ENCODE measurements at regions not wholly inside any gene's neighbourhood (a gene's known extent, or its start where the extent isn't known, plus 50 kb on each side); places are given as distances from the start of the nearest gene placed in this dataset.

- TF ChIP-seq ZBTB17 (tag by site-specific recombination; IDR thresholded peaks at IDR 0.05), result peak; percentile 22; the same call in 1 of the 2 replicates
- peak; percentile 56 for TF ChIP-seq ZNF335 (tag by site-specific recombination; conservative IDR thresholded peaks at IDR 0.05)
- no peak for TF ChIP-seq ZNF776 (tag by site-specific recombination; IDR thresholded peaks at IDR 0.05; ENCODE audit: borderline replicate concordance)
- ChIA-PET CTCF (interaction anchor here (1.3 kb wide), 2 partner anchors 14 to 174 kb away, joined by 5 to 7 read pairs; no protein-coding TSS in a partner anchor), POLR2A (no interaction called here)
- no peaks in the 10 kb centered on the region for H3K9me3 ChIP-seq (ENCODE audit: control insufficient read depth, insufficient read depth, low read depth, low read length)
- no peaks in the 10 kb centered on the region for H3K36me3 ChIP-seq (ENCODE audit: control insufficient read depth in 2 of 2, insufficient read depth in 1 of 2, low read length in 2 of 2)
- H3K4me1 ChIP-seq (ENCODE audit: control insufficient read depth, insufficient read depth, low read length), result peaks cover 12% of the 10 kb centered on the region
- peak overlapping the region; percentile 15 for H3K4me3 ChIP-seq (ENCODE audit: low read depth, low read length)
- H3K27ac ChIP-seq (ENCODE audit: extremely low read depth, low read depth, low read length), result peak overlapping the region; percentile 67; the same call in 1 of the 2 replicates
These were observed 93.1 kb downstream of the NCR2 start for GRCh38 chr6:41428336-41428995.

GRCh38 chr6:41428996-41429421 lies 93.6 kb downstream of the NCR2 start:
- ChIA-PET POLR2A (no interaction called here), CTCF (interaction anchor here (0.6 to 2.1 kb wide), 7 partner anchors 13 to 737 kb away, joined by 3 to 7 read pairs (median 5); no protein-coding TSS in a partner anchor)
- no peak overlapping the region for H3K27ac ChIP-seq (ENCODE audit: extremely low read depth, low read depth, low read length)
- no peaks in the 10 kb centered on the region for H3K36me3 ChIP-seq (ENCODE audit: control insufficient read depth in 2 of 2, insufficient read depth in 1 of 2, low read length in 2 of 2)
- no peaks in the 10 kb centered on the region for H3K9me3 ChIP-seq (ENCODE audit: control insufficient read depth, insufficient read depth, low read depth, low read length)
- H3K4me1 ChIP-seq (ENCODE audit: control insufficient read depth, insufficient read depth, low read length), result peaks cover 12% of the 10 kb centered on the region
- TF ChIP-seq ZNF768 (tag by site-specific recombination; IDR thresholded peaks at IDR 0.05), result peak; percentile 91
- TF ChIP-seq, protein P1, sequence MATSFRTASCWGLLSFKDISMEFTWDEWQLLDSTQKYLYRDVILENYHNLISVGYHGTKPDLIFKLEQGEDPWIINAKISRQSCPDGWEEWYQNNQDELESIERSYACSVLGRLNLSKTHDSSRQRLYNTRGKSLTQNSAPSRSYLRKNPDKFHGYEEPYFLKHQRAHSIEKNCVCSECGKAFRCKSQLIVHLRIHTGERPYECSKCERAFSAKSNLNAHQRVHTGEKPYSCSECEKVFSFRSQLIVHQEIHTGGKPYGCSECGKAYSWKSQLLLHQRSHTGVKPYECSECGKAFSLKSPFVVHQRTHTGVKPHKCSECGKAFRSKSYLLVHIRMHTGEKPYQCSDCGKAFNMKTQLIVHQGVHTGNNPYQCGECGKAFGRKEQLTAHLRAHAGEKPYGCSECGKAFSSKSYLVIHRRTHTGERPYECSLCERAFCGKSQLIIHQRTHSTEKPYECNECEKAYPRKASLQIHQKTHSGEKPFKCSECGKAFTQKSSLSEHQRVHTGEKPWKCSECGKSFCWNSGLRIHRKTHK (tag by site-specific recombination; IDR thresholded peaks at IDR 0.05), result no peak
- TF ChIP-seq ZFHX2 (tag by site-specific recombination; conservative IDR thresholded peaks at IDR 0.05), result peak; percentile 30; the same call in 1 of the 2 replicates
- TF ChIP-seq ZBTB17 (tag by site-specific recombination; IDR thresholded peaks at IDR 0.05), result 0 out of 2 replicates have a peak, but pooled peaks have one; percentile 7
- peak; percentile 41; the same call in 1 of the 2 replicates for TF ChIP-seq EGR2 (tag by site-specific recombination; IDR thresholded peaks at IDR 0.05; ENCODE audit: low read depth)
- no peak for TF ChIP-seq ZFP37 (tag by site-specific recombination; IDR thresholded peaks at IDR 0.05)
- H3K4me3 ChIP-seq (ENCODE audit: low read depth, low read length), result no peak overlapping the region

DNA sequence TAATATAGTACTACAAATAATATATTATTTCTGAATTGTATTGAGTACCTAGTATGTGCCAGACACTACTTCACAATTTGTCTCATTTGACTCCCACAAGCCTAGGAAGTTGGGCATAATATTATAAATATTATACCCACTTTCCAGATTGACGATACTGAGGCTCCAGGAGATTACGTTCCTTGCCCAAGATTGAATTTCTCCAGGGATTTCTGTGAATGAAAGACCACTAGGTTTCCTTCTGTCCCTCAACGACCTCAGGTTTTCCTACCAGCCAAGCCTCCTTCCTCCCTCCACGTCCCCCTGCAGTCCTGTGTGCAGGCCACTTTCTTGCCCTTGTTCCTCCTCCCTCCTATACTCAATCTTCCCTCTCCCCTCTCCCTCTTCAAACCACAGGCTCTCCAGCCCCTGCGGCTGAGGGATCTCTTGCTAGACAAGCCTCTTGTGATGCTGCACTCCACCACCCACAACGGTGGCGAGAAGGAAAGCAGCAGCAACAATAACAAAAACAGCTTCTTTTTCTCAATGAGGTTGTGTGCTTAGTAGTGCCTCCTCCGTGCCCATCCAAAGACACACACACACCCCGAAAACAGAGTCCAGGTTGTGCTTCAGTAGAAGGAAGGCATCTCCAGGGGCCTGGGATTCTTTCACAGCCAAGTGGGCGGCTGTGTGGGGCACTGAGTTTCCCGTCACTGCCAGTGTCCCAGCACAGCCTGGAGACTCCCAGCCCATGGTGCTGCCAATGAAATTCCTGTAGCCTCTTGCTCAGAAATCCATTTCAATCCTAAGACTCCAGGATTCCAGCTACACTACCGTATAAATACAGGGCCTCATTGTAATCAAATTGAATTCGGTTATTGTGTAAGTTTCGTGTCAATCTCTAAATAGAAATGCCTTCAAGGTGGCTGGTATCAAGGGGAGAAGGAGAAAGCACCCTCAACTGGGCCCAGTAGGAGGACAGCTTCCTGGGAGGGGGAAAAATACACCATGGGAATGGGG lies 94.4 kb downstream of the NCR2 start:
- POLR2A ChIA-PET, result interaction anchor here (1.7 kb wide), 1 partner anchor 15 kb away, joined by 6 read pairs; no protein-coding TSS in a partner anchor

More for the DNA sequence above, 94.4 kb downstream of the NCR2 start:
- no peaks in the 10 kb centered on the region for H3K36me3 ChIP-seq (ENCODE audit: control insufficient read depth in 2 of 2, insufficient read depth in 1 of 2, low read length in 2 of 2)
- TF ChIP-seq YY2 (tag by site-specific recombination; IDR thresholded peaks at IDR 0.05) (no peak), ZNF560 (tag by site-specific recombination; IDR thresholded peaks at IDR 0.05; ENCODE audit: borderline replicate concordance) (no peak), YY1 (tag by site-specific recombination; IDR thresholded peaks at IDR 0.05) (no peak)
- TF ChIP-seq, protein P2, sequence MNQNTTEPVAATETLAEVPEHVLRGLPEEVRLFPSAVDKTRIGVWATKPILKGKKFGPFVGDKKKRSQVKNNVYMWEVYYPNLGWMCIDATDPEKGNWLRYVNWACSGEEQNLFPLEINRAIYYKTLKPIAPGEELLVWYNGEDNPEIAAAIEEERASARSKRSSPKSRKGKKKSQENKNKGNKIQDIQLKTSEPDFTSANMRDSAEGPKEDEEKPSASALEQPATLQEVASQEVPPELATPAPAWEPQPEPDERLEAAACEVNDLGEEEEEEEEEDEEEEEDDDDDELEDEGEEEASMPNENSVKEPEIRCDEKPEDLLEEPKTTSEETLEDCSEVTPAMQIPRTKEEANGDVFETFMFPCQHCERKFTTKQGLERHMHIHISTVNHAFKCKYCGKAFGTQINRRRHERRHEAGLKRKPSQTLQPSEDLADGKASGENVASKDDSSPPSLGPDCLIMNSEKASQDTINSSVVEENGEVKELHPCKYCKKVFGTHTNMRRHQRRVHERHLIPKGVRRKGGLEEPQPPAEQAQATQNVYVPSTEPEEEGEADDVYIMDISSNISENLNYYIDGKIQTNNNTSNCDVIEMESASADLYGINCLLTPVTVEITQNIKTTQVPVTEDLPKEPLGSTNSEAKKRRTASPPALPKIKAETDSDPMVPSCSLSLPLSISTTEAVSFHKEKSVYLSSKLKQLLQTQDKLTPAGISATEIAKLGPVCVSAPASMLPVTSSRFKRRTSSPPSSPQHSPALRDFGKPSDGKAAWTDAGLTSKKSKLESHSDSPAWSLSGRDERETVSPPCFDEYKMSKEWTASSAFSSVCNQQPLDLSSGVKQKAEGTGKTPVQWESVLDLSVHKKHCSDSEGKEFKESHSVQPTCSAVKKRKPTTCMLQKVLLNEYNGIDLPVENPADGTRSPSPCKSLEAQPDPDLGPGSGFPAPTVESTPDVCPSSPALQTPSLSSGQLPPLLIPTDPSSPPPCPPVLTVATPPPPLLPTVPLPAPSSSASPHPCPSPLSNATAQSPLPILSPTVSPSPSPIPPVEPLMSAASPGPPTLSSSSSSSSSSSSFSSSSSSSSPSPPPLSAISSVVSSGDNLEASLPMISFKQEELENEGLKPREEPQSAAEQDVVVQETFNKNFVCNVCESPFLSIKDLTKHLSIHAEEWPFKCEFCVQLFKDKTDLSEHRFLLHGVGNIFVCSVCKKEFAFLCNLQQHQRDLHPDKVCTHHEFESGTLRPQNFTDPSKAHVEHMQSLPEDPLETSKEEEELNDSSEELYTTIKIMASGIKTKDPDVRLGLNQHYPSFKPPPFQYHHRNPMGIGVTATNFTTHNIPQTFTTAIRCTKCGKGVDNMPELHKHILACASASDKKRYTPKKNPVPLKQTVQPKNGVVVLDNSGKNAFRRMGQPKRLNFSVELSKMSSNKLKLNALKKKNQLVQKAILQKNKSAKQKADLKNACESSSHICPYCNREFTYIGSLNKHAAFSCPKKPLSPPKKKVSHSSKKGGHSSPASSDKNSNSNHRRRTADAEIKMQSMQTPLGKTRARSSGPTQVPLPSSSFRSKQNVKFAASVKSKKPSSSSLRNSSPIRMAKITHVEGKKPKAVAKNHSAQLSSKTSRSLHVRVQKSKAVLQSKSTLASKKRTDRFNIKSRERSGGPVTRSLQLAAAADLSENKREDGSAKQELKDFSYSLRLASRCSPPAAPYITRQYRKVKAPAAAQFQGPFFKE (tag by site-specific recombination; IDR thresholded peaks at IDR 0.05; ENCODE audit: borderline replicate concordance), result no peak
- H3K27ac ChIP-seq (ENCODE audit: extremely low read depth, low read depth, low read length), result peak overlapping the region; percentile 22; the same call in 1 of the 2 replicates
- peaks cover 12% of the 10 kb centered on the region for H3K4me1 ChIP-seq (ENCODE audit: control insufficient read depth, insufficient read depth, low read length)
- no peaks in the 10 kb centered on the region for H3K9me3 ChIP-seq (ENCODE audit: control insufficient read depth, insufficient read depth, low read depth, low read length)
- H3K4me3 ChIP-seq (ENCODE audit: low read depth, low read length), result no peak overlapping the region
- CTCF ChIA-PET, result interaction anchor here (0.5 to 2.1 kb wide), 10 partner anchors 13 to 736 kb away, joined by 3 to 7 read pairs (median 4); no protein-coding TSS in a partner anchor
